Endothelial cell of umbilical vein (primary cell): ENCODE measurements at regions not wholly inside any gene's neighbourhood (a gene's known extent, or its start where the extent isn't known, plus 50 kb on each side); places are given as distances from the start of the nearest gene placed in this dataset.

Experiments
- BruUV-seq: library from RNA; stranded (reverse); fragments of 400-500 nt; replicated peaks from 2 replicates; lab custom pipeline; 2021; lab: Mats Ljungman, UMichigan
- CTCF ChIA-PET: fragments of 300-600, 350-600 bp; sonication (Branson Sonifier 250); formaldehyde crosslinking; loops from one replicate; lab custom pipeline; 2021; ENCODE audit warnings: antibody characterized with exemption, inconsistent platforms; lab: Charles Lee
- POLR2A ChIA-PET: fragments of 300-600, 350-600 bp; sonication (Branson Sonifier 250); formaldehyde crosslinking; loops from one replicate; lab custom pipeline; 2021; ENCODE audit warnings: antibody characterized with exemption, inconsistent platforms; lab: Charles Lee
- DNase-seq: peaks from one replicate; pipeline ENCODE4 v3.0.0-alpha.2; 2011; ENCODE audit warnings: low read depth, low spot score
- FAIRE-seq: peaks from 2 replicates; lab custom pipeline; 2011; peaks lifted over from hg19 to GRCh38; lab: Jason Lieb, UNC
- H2AFZ ChIP-seq: 2 replicates; pipeline ENCODE4 v1.6.0; 2012; ENCODE audit warnings: low read depth, low read length, control low read depth, inconsistent platforms
- H3K27ac ChIP-seq: 2 replicates; pipeline ENCODE4 v1.5.1; 2011; ENCODE audit warnings: low read depth, mild to moderate bottlenecking, control low read depth, low read length, moderate library complexity; ENCODE audit not compliant: insufficient read depth
- H3K27me3 ChIP-seq, 2 experiments: 2 replicates each; pipeline versions ENCODE4 v1.6.0 to v1.6.1; 2011; ENCODE audit warnings: low read length in 2 of 2, mixed read lengths in 1 of 2; ENCODE audit not compliant: control insufficient read depth in 2 of 2, insufficient read depth in 2 of 2
- H3K36me3 ChIP-seq, 2 experiments: 2 replicates in 1 of 2; 3 replicates in 1 of 2; pipeline ENCODE4 v1.5.1; 2011; ENCODE audit warnings: low read length in 2 of 2, mild to moderate bottlenecking in 1 of 2, moderate library complexity in 1 of 2; ENCODE audit not compliant: control insufficient read depth in 2 of 2, insufficient read depth in 2 of 2; ENCODE audit errors: extremely low read depth in 1 of 2
- H3K4me1 ChIP-seq: 3 replicates; pipeline ENCODE4 v1.5.1; 2011; ENCODE audit warnings: mild to moderate bottlenecking, low read length; ENCODE audit not compliant: control insufficient read depth, insufficient read depth; ENCODE audit errors: extremely low read depth
- H3K4me2 ChIP-seq: 2 replicates; pipeline ENCODE4 v1.6.1; 2011; ENCODE audit warnings: low read length, control low read depth, mixed read lengths; ENCODE audit not compliant: insufficient read depth
- H3K4me3 ChIP-seq, 3 experiments: fragments of 200-600 bp in 1 of 3; sonication (generic), shearing (Covaris generic) in 1 of 3; replicated peaks in 1 of 3; 2 replicates each; pipeline ENCODE4 v1.5.1; 2011 to 2016; ENCODE audit warnings: control low read depth in 3 of 3, low read length in 3 of 3, mild to moderate bottlenecking in 2 of 3, inconsistent platforms in 1 of 3, low read depth in 1 of 3, moderate library complexity in 1 of 3; ENCODE audit not compliant: insufficient read depth in 1 of 3
- H3K79me2 ChIP-seq: 2 replicates; pipeline ENCODE4 v1.6.0; 2012; ENCODE audit warnings: low read length, inconsistent platforms; ENCODE audit not compliant: control insufficient read depth, insufficient read depth
- H3K9ac ChIP-seq: replicated peaks from 2 replicates; pipeline ENCODE3; 2011; ENCODE audit warnings: low read length, control low read depth; ENCODE audit not compliant: insufficient read depth; ENCODE audit errors: extremely low read depth
- H3K9me1 ChIP-seq: replicated peaks from 3 replicates; pipeline ENCODE4 v1.6.0; 2011; ENCODE audit warnings: mild to moderate bottlenecking, low read length; ENCODE audit not compliant: control insufficient read depth, insufficient read depth; ENCODE audit errors: extremely low read depth
- H3K9me3 ChIP-seq: replicated peaks from 2 replicates; pipeline ENCODE4 v1.5.1; 2012; ENCODE audit warnings: low read length, inconsistent platforms; ENCODE audit not compliant: control insufficient read depth, insufficient read depth
- H4K20me1 ChIP-seq: replicated peaks from 2 replicates; pipeline ENCODE3; 2011; ENCODE audit warnings: mild to moderate bottlenecking, low read length; ENCODE audit not compliant: control insufficient read depth, insufficient read depth; ENCODE audit errors: extremely low read depth
- EZH2 ChIP-seq: IDR thresholded peaks from 2 replicates; pipeline ENCODE4 v1.6.1; 2012; ENCODE audit warnings: borderline replicate concordance, low read depth, mild to moderate bottlenecking, moderate library complexity, low read length, inconsistent platforms; ENCODE audit not compliant: severe bottlenecking
- FOS ChIP-seq: IDR thresholded peaks from 2 replicates; pipeline ENCODE4 v1.6.1; 2011; ENCODE audit warnings: mild to moderate bottlenecking, low read length, moderate library complexity, borderline replicate concordance; ENCODE audit not compliant: insufficient read depth
- GATA2 ChIP-seq: IDR thresholded peaks from 2 replicates; pipeline ENCODE4 v1.7.0; 2011; ENCODE audit warnings: low read depth, mild to moderate bottlenecking, moderate library complexity, mixed read lengths, low read length; ENCODE audit not compliant: insufficient read length, insufficient read depth
- JUN ChIP-seq: IDR thresholded peaks from 2 replicates; pipeline ENCODE4 v1.6.1; 2011; ENCODE audit warnings: borderline replicate concordance, low read depth; ENCODE audit not compliant: insufficient read length, insufficient read depth
- MAX ChIP-seq: IDR thresholded peaks from 2 replicates; pipeline ENCODE4 v1.6.1; 2011; ENCODE audit not compliant: insufficient read depth, insufficient read length
- MYC ChIP-seq: IDR thresholded peaks from one replicate; pipeline ENCODE4 v1.6.1; 2011; ENCODE audit warnings: mild to moderate bottlenecking, low read depth, low read length
- POLR2A ChIP-seq: IDR thresholded peaks from 2 replicates; pipeline ENCODE4 v1.6.1; 2012; ENCODE audit warnings: low read depth, mild to moderate bottlenecking, control low read depth, low read length
- POLR2AphosphoS5 ChIP-seq: IDR thresholded peaks from 2 replicates; pipeline ENCODE4 v1.6.1; 2012; ENCODE audit warnings: low read depth, mild to moderate bottlenecking, control low read depth, low read length, moderate library complexity; ENCODE audit not compliant: insufficient read depth
- dilution Hi-C: fragments of 300-500 bp; cut with MboI; formaldehyde crosslinking; loops from one replicate; pipeline ENCODE4 v1.15.0; 2019; ENCODE audit warnings: low sequenced_read_pairs; ENCODE audit not compliant: extremely low pct_ligation_motif_present
- intact Hi-C: fragments of 100-400 bp; cut with micrococcal nuclease; formaldehyde crosslinking; loops from one replicate; pipeline ENCODE4 v1.10.0; 2022
- TF ChIP-seq, protein P1 (sequence below), 2 donors: IDR thresholded peaks; 1 replicate in 1 of 2; 2 replicates in 1 of 2; pipeline ENCODE4 v1.5.1; 2011; ENCODE audit warnings: low read length in 2 of 2, mild to moderate bottlenecking in 2 of 2, moderate library complexity in 2 of 2, control low read depth in 1 of 2, inconsistent platforms in 1 of 2, low read depth in 1 of 2; ENCODE audit not compliant: insufficient read depth in 1 of 2; ENCODE audit errors: extremely low read depth in 1 of 2

DNA sequence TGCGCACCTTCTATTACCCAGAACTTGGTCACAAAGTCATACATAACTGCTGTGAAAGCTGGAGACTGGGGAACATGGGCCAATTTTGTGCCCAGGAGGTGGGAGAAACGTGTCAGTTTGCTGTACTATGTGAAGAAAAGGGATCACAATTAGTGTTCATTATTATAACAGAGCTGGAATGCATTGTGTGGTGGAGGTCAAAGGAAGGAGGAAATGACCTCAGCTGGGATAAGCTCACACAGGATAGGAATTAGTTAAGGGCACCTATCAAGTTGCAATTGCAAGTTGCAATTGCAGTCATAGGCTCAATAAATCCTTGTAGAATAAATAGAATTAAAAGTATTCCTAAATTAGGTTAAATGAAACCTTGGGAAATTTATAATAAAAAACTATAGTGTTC is 103.9 kb upstream of the OBI1 start:
- Histone ChIP-seq H3K79me2 (no peaks in the 10 kb centered on the region), H4K20me1 (no peaks in the 10 kb centered on the region), H3K36me3 (no peaks in the 10 kb centered on the region), H3K27ac (peak overlapping the region; percentile 37), H3K9me1 (no peaks in the 10 kb centered on the region), H2AFZ (peak overlapping the region; percentile 57), H3K27me3 (no peaks in the 10 kb centered on the region), H3K4me3 (no peak overlapping the region), H3K9me3 (no peaks in the 10 kb centered on the region), H3K4me2 (no peak overlapping the region), H3K9ac (no peak overlapping the region), H3K4me1 (peaks cover 8% of the 10 kb centered on the region)
- BruUV-seq, result no TSS peak
- dilution Hi-C loops (no loop called here), intact Hi-C loops (no loop called here)
- CTCF ChIA-PET, result no interaction called here
- POLR2A ChIA-PET, result no interaction called here
- peak; percentile 46 for DNase-seq
- peak; percentile 55 for FAIRE-seq
- TF ChIP-seq POLR2A (no peak), MYC (no peak), POLR2AphosphoS5 (no peak), GATA2 (peak; percentile 14), EZH2 (no peak), JUN (peak; percentile 63)
- TF ChIP-seq, protein P1, sequence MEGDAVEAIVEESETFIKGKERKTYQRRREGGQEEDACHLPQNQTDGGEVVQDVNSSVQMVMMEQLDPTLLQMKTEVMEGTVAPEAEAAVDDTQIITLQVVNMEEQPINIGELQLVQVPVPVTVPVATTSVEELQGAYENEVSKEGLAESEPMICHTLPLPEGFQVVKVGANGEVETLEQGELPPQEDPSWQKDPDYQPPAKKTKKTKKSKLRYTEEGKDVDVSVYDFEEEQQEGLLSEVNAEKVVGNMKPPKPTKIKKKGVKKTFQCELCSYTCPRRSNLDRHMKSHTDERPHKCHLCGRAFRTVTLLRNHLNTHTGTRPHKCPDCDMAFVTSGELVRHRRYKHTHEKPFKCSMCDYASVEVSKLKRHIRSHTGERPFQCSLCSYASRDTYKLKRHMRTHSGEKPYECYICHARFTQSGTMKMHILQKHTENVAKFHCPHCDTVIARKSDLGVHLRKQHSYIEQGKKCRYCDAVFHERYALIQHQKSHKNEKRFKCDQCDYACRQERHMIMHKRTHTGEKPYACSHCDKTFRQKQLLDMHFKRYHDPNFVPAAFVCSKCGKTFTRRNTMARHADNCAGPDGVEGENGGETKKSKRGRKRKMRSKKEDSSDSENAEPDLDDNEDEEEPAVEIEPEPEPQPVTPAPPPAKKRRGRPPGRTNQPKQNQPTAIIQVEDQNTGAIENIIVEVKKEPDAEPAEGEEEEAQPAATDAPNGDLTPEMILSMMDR (IDR thresholded peaks at IDR 0.05; ENCODE audit: extremely low read depth in 1 of 2, insufficient read depth in 1 of 2, low read depth in 1 of 2, low read length in 2 of 2), result no peak

DNA sequence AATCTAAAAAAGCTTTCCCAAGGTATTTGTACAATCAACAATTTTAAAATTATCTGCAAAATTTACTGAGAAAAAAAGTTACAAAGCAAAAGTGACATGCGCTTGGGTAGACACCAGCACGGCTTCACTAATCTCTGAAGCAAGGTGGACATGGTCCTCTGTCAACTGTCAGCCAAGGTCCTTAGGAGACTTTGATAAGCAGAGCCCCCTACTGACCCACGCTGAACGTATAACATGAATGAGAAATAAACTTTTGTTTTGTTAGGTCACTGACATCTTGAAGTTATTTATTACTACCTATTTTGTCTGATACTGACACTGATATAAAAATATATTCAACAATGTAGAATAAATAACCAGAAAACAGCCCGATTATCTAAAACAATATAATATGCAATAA is 100.7 kb upstream of the OBI1 start:
- intact Hi-C loops, result loop anchor here (5.0 kb wide), 2 partner anchors 517 to 622 kb away; no protein-coding TSS in a partner anchor
- Histone ChIP-seq H3K4me2 (no peak overlapping the region), H3K36me3 (no peaks in the 10 kb centered on the region), H3K79me2 (no peaks in the 10 kb centered on the region), H2AFZ (no peak overlapping the region), H3K9ac (no peak overlapping the region), H3K27ac (no peak overlapping the region), H4K20me1 (no peaks in the 10 kb centered on the region), H3K9me1 (no peaks in the 10 kb centered on the region), H3K4me1 (peaks cover 8% of the 10 kb centered on the region), H3K4me3 (no peak overlapping the region), H3K27me3 (no peaks in the 10 kb centered on the region), H3K9me3 (no peaks in the 10 kb centered on the region)
- DNase-seq (no peak), FAIRE-seq (no peak)
- CTCF ChIA-PET, result interaction anchor here (1.9 kb wide), 1 partner anchor 519 kb away, joined by 4 read pairs; no protein-coding TSS in a partner anchor
- POLR2A ChIA-PET, result no interaction called here
- no TSS peak for BruUV-seq
- TF ChIP-seq MAX (no peak), POLR2AphosphoS5 (no peak), GATA2 (no peak), POLR2A (no peak), EZH2 (no peak), MYC (no peak), FOS (no peak), JUN (no peak)
- TF ChIP-seq, protein P1 (IDR thresholded peaks at IDR 0.05; ENCODE audit: extremely low read depth in 1 of 2, insufficient read depth in 1 of 2, low read depth in 1 of 2, low read length in 2 of 2), result no peak
- dilution Hi-C loops, result no loop called here
